ENCODE measurements at regions not wholly inside any gene's neighbourhood (a gene's known extent, or its start where the extent isn't known, plus 50 kb on each side); places are given as distances from the start of the nearest gene placed in this dataset.
"Not testable (repeated sequence)": the region's sequence is repeated elsewhere in the genome, so short reads cannot be mapped to it uniquely, and the experiment has no call there.

DNA sequence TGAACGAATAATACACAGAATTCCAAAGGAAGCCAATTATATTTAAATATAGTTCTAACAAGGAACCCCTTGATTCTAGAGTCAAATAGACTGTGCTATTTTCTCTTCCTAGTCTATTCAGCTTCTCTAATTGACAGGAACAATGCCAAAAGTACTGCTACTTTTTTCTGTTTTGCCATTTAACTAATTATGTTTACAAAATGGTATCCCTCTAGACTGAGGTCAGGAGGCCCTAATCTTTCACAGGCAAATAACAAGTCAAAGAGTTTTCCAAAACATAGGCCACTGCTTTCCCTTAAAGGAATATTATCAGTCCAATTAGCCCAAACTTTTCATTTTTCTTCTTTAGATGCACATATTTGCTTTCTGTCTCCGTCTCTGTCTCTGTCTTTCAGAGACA is 539.3 kb downstream of the RFPL4B start:
- Histone ChIP-seq H3K27me3 (no peaks in the 10 kb centered on the region), H3K27ac (no peak overlapping the region), H3K4me3 (no peak overlapping the region), H3K9me3 (no peaks in the 10 kb centered on the region), H3K4me1 (no peaks in the 10 kb centered on the region), H3K36me3 (no peaks in the 10 kb centered on the region)
- intact Hi-C loops (cut with DNase I; ENCODE audit: low total_unique reads), result no loop called here
- no peak for DNase-seq
- TF ChIP-seq, protein P1, sequence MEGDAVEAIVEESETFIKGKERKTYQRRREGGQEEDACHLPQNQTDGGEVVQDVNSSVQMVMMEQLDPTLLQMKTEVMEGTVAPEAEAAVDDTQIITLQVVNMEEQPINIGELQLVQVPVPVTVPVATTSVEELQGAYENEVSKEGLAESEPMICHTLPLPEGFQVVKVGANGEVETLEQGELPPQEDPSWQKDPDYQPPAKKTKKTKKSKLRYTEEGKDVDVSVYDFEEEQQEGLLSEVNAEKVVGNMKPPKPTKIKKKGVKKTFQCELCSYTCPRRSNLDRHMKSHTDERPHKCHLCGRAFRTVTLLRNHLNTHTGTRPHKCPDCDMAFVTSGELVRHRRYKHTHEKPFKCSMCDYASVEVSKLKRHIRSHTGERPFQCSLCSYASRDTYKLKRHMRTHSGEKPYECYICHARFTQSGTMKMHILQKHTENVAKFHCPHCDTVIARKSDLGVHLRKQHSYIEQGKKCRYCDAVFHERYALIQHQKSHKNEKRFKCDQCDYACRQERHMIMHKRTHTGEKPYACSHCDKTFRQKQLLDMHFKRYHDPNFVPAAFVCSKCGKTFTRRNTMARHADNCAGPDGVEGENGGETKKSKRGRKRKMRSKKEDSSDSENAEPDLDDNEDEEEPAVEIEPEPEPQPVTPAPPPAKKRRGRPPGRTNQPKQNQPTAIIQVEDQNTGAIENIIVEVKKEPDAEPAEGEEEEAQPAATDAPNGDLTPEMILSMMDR (IDR thresholded peaks at IDR 0.05), result no peak
- no peak for TF ChIP-seq POLR2A (IDR thresholded peaks at IDR 0.05)

DNA sequence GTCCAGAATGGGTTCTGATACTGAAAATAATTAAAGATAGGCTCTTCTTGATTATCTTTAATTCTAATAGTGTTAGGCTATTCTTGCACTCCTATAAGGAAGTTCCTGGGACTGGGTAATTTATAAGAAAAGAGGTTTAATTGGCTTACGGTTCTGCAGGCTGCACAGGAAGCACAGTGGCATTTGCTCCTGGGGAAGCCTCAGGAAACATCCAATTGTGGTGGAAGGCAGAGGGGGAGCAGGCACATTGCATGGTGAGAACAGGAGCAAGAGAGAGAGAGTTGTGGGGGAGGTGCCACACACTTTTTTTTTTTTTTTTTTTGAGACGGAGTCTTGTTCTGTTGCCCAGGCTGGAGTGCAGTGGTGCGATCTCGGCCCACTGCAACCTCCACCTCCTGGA is 540.3 kb downstream of the RFPL4B start:
- H3K27me3 ChIP-seq; H3K36me3 ChIP-seq; H3K27ac ChIP-seq; DNase-seq; H3K9me3 ChIP-seq; H3K4me1 ChIP-seq; H3K4me3 ChIP-seq; intact Hi-C loops (cut with DNase I; ENCODE audit: low total_unique reads): not testable (repeated sequence)

DNA sequence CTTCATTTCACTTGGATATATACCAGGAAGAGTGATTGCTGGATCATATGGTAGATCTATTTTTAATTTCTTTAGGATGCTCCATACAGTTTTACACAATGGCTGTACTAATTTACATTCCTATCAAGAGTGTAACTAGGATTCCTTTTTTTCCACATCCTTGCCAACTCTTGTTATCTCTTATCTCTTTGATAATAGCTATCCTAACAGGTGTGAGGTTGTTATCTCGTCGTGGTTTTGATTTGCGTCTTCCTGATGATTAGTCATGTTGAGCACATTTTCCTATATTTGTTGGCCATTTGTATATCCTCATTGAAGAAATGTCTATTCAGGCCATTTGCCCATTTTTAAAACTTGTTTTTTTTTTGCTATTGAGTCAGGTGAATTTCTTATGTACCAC is 552.4 kb downstream of the RFPL4B start:
- Histone ChIP-seq H3K4me1 (no peaks in the 10 kb centered on the region), H3K27me3 (no peaks in the 10 kb centered on the region), H3K4me3 (no peak overlapping the region), H3K36me3 (no peaks in the 10 kb centered on the region), H3K9me3 (no peaks in the 10 kb centered on the region), H3K27ac (no peak overlapping the region)
- TF ChIP-seq POLR2A (IDR thresholded peaks at IDR 0.05), result no peak
- TF ChIP-seq, protein P1 (IDR thresholded peaks at IDR 0.05), result no peak
- no peak for DNase-seq
- intact Hi-C loops (cut with DNase I; ENCODE audit: low total_unique reads), result no loop called here

DNA sequence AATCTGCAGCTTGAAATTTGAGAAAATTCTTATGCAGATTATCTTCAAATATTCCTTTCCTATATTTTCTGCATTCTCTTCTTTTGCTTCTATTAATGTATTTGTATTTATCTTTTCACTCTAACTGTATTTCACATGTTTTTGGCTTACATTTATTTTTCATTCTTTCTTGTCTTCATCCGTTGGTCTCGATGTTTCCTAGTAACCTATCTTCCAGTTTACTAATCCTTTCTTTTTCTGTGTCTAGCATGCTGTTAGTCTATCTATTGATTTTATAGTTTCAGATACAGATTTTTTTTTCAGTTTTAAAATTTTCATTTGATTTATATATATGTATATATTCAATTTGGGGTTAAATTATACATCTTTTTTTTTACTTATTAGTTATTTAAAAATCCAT is 556.2 kb downstream of the RFPL4B start:
- Histone ChIP-seq H3K4me1 (no peaks in the 10 kb centered on the region), H3K9me3 (no peaks in the 10 kb centered on the region), H3K4me3 (no peak overlapping the region), H3K27ac (no peak overlapping the region), H3K27me3 (no peaks in the 10 kb centered on the region), H3K36me3 (no peaks in the 10 kb centered on the region)
- intact Hi-C loops (cut with DNase I; ENCODE audit: low total_unique reads), result no loop called here
- TF ChIP-seq POLR2A (IDR thresholded peaks at IDR 0.05), result no peak
- TF ChIP-seq, protein P1 (IDR thresholded peaks at IDR 0.05), result no peak
- no peak for DNase-seq

DNA sequence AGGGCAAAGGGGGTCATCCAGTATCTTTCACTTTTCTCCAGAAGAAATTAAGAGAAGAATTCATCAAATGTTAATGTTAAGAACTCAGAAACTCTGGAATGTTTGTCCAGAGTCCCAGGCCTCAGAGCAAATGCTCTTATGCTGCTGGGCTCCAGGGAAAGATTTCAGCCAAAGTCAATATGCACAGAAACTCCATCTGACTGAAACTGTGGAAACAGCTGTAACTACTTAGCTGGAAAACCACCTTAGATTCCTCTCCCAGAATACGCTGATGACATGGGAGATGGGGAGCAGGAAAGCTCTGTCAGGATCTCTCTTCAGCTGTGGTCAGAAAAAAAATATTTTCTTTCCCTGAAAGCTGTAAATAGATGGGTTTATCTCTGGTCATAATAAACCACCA is 559.6 kb downstream of the RFPL4B start:
- intact Hi-C loops (cut with DNase I; ENCODE audit: low total_unique reads), result no loop called here
- no peak for TF ChIP-seq POLR2A (IDR thresholded peaks at IDR 0.05)
- TF ChIP-seq, protein P1 (IDR thresholded peaks at IDR 0.05), result no peak
- Histone ChIP-seq H3K4me3 (no peak overlapping the region), H3K9me3 (no peaks in the 10 kb centered on the region), H3K4me1 (no peaks in the 10 kb centered on the region), H3K36me3 (no peaks in the 10 kb centered on the region), H3K27me3 (no peaks in the 10 kb centered on the region), H3K27ac (no peak overlapping the region)
- DNase-seq, result no peak

DNA sequence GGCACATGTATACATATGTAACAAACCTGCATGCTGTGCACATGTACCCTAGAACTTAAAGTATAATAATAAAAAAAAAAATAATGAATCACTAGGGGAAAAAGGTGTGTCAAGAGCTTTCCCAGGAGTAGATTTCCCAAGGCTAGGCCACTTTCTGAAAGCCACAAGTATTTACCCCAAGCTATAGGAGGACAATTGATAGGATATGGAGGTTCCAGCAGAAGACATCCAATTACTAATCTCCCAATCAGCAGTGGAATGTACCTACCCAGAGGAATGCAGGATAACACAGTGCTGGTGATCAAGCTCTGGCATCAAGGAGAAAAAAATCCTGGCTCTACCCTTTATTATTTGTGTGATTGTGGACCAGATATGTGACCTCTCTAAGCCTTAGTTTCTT is 562.7 kb downstream of the RFPL4B start:
- TF ChIP-seq, protein P1 (IDR thresholded peaks at IDR 0.05), result no peak
- TF ChIP-seq POLR2A (IDR thresholded peaks at IDR 0.05), result no peak
- Histone ChIP-seq H3K36me3 (no peaks in the 10 kb centered on the region), H3K27me3 (no peaks in the 10 kb centered on the region), H3K4me1 (no peaks in the 10 kb centered on the region), H3K27ac (no peak overlapping the region), H3K9me3 (no peaks in the 10 kb centered on the region), H3K4me3 (no peak overlapping the region)
- intact Hi-C loops (cut with DNase I; ENCODE audit: low total_unique reads), result no loop called here
- DNase-seq, result no peak
